PC-3 (cell line): ENCODE measurements at regions not wholly inside any gene's neighbourhood (a gene's known extent, or its start where the extent isn't known, plus 50 kb on each side); places are given as distances from the start of the nearest gene placed in this dataset.

Experiments
- EZH2 ChIP-seq: fragments of 300-600 bp; sonication (generic); IDR thresholded peaks from one replicate; pipeline ENCODE4 v1.6.1; 2017; ENCODE audit warnings: antibody characterized with exemption, mild to moderate bottlenecking, low read length; ENCODE audit not compliant: unreplicated experiment
- TF ChIP-seq, protein P1 (sequence below): fragments of 300-600 bp; sonication (generic); conservative IDR thresholded peaks from 2 replicates; pipeline ENCODE4 v1.5.1; 2017; ENCODE audit warnings: antibody characterized with exemption, low read depth, mild to moderate bottlenecking, low read length

DNA sequence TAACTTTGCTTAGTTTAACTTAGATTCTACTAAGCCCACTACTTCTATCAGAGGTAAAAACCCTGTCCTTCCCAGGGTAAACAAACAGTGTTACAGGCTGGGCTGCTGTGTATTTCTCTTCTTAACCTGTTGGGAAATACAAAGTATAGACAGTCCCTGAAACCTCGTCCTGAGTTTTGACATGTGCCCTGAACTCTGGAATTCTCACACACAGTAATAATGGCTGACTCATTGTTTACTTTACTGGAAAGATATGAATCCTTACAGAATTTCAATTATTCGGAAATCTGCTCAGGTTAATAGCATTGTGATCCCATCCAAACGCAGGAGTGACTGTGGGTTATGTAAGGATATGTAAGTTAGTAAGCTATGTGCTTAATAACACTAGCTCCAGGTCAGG is 199.1 kb downstream of the TMEM114 start:
- TF ChIP-seq, protein P1, sequence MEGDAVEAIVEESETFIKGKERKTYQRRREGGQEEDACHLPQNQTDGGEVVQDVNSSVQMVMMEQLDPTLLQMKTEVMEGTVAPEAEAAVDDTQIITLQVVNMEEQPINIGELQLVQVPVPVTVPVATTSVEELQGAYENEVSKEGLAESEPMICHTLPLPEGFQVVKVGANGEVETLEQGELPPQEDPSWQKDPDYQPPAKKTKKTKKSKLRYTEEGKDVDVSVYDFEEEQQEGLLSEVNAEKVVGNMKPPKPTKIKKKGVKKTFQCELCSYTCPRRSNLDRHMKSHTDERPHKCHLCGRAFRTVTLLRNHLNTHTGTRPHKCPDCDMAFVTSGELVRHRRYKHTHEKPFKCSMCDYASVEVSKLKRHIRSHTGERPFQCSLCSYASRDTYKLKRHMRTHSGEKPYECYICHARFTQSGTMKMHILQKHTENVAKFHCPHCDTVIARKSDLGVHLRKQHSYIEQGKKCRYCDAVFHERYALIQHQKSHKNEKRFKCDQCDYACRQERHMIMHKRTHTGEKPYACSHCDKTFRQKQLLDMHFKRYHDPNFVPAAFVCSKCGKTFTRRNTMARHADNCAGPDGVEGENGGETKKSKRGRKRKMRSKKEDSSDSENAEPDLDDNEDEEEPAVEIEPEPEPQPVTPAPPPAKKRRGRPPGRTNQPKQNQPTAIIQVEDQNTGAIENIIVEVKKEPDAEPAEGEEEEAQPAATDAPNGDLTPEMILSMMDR, result no peak
- no peak for TF ChIP-seq EZH2
